Endothelial cell of hepatic sinusoid (primary cell): ENCODE measurements at regions not wholly inside any gene's neighbourhood (a gene's known extent, or its start where the extent isn't known, plus 50 kb on each side); places are given as distances from the start of the nearest gene placed in this dataset.
"Not testable (repeated sequence)": the region's sequence is repeated elsewhere in the genome, so short reads cannot be mapped to it uniquely, and the experiment has no call there.

Experiments
- in situ Hi-C: cut with HindIII; loops from 2 replicates; pipeline ENCODE4 v1.10.0; 2017; ENCODE audit warnings: low sequenced_read_pairs

DNA sequence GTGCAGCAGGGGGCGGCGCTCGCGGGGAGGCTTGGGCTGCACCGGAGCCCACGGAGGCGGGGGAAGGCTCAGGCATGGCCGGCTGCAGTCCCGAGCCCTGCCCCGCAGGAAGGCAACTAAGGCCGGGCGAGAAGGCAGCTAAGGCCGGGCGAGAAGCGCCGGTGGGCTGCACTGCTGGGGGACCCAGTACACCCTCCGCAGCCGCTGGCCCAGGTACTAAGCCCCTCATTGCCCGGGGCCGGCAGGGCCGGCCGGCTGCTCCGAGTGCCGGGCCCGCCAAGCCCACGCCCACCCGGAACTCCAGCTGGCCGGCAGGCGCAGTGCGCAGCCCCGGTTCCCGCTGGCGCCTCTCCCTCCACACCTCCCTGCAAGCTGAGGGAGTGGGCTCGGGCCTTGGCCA is 150.0 kb downstream of the SMIM20 start:
- in situ Hi-C loops = not testable (repeated sequence)

DNA sequence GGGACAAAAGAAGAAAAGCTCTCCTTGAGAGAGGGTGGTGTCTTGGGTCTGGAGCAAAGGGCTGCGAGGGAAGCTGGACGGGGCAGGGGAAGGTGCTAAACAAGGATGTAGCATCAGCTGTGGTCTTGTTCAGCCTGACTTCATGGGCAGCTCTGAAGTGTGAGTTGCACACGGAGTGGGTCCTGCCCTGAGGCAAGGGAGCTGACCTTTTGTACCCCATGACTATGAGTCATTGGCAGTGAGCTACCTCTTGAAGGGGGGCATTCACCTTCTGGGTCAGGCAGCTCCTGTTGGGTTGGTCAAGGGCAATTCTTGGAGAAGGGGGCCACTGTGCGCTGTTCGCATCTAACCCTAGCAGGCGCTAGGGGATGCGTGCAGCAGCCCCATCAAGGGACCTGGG is 151.8 kb downstream of the SMIM20 start:
- in situ Hi-C loops = no loop called here

DNA sequence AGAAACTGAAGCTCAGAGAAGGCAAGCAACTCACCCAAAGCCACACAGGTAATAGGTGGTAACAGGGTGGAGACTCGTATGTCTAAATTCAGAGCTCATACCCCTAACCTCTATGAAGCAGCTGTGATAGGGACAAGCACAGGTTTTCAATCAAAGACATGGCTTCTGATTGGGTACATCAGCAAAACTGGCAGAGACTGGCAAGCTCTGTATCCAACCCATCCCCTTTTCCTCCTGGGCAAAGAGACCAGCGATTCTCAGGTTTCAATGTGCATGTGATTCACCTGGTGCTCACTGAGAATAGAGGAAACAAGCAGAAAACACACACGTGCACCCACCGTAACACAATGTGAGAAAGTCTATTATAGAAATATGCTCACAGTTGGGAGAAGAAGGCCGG is 153.0 kb downstream of the SMIM20 start:
- in situ Hi-C loops = no loop called here

DNA sequence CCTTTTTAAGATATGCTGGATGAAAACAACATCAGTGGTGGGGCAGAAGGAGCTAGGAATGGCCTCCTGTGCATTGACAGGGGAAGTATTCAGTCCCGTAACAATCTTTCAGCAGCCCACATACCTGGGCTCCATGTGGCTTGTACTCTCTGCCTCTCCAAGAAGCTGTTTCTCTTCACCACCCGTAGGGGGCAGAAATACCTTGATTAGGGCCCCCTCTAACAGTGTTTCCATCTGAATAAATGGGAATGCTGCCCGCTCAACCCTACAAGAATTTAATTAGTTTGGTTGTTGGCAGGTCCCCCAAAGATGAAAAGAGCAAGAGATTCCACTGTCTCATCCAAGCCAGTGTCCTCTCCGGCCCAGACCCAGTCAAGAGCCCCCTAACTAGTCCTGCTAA is 155.2 kb downstream of the SMIM20 start:
- in situ Hi-C loops = no loop called here

DNA sequence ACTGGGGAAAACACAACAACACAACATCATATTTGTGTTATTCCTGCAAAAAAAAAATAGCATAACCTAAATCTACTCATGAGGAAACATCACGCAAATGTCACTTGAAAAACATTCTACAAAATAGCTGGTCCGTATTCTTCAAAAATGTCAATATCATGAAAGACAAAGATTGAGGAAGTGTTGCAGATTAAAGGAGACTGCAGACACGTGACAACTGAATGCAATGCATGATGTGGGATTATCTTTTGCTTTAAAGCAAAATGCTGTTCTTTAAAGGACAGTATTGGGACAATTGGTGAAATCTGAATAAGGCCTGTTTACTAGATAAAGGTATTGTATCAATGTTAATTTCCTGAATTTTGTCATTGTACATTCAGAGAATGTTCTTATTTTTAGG is 157.7 kb downstream of the SMIM20 start:
- in situ Hi-C loops = no loop called here

DNA sequence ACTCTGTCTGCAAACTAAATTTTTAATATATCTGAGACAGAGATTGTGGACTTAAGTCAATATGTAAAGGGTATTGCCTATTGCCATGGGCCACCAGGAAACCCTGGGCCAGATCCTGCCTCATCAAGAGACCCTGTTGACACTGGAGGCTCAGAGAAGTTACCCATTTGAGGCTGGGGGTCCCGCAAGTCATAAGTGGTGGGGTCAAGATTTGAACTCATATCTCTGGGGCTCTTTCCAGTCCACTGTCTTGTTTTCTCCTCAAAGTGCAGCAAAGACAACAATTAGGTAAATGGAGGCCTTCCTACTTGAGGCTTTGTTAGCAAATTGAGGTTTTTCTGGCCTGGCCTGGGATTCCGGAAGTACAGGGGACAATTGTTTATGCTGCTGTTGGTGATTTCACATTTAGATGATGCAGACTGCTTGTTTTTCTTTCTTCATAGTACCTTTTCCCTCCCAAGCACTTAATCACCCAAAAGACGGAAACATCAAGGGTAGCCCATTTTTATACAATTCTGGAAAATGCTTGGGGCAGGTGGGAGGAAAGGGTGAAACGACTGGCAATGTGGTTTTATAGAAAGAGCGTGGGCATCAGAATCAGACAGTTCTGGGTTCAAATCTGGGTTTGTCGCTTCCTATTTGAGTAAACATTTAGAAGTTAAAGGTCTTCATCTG is 160.0 kb downstream of the SMIM20 start:
- in situ Hi-C loops = no loop called here

DNA sequence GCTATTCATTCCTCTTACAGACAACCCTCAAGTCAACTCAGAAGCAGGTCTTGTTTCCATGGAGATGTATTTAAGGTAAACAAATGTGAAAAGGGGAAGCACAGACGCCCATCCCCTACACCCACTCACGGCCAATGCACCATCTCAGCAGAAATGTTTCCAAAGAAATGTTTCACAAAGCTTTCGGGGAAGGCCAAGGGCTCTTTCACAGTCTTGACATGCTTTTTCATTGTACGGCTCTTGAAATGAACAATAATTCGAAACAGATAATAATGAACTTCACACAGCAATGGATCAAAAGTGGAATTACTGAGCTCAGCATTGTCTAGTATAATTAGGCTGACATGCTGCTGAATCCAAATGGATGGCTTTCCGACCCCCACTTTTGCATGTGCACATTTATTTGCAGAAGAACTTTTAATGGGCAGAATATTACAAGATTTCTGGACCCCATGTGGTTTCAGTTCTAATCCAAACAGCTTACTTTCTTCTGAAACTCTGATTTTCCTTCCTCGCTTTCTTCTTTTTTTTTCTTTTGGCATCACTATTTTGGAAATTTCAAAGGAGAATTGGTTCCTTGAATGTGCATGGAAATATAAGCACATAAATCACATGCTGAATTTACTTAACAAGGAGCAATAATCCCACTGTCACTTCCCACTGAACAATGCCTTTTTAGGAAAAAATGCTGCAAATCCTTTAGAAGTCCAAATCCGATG is 160.9 kb downstream of the SMIM20 start:
- in situ Hi-C loops = loop anchor here (25.0 kb wide), 1 partner anchor 337 kb away; no protein-coding TSS in a partner anchor

DNA sequence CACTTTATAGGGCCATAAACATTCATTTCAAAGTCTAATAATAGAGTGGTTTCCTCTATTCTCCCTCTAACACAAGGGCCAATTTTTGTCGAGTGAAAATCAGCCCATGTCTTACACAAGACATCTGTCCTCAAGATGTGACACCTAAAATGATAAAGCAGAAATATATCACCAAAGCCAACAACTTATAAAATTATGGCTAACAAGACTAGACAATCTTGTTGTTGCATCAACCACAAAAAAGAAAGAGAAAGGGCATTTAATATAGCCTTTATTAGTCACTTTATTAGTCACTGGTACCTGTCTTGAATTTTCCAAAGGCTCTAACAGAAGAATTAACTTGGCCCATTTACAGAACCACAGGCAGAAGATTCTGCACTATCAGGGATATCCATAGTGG is 161.6 kb downstream of the SMIM20 start:
- in situ Hi-C loops = loop anchor here (25.0 kb wide), 1 partner anchor 337 kb away; no protein-coding TSS in a partner anchor

DNA sequence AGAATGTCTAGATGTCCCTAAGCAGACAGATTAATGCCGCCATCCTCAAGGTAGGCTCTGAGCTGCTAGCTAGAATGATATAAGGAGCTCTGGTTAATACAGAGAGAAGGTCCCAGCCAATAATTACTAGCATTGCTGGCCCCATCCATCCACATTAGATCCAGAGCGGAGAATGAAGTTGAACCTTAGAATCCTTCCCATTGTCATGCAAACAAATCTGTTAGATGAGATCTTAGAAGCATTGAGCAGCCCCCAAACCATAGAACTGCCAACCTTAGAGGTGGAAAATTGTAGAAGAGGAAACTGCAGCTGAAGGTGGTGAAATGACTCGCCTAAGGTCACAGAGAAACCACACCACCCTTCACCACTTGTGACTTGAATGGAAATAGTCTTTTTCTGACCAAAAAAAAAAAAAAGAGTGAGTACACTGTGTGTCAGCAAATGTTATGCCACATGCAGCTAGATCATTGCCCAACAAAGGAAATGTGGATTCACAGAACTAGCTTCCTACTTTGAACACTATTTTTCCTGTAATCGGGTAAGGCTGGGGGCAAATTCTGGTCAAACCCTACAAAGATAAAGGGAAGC is 162.1 kb downstream of the SMIM20 start:
- in situ Hi-C loops = loop anchor here (25.0 kb wide), 1 partner anchor 336 kb away; no protein-coding TSS in a partner anchor

DNA sequence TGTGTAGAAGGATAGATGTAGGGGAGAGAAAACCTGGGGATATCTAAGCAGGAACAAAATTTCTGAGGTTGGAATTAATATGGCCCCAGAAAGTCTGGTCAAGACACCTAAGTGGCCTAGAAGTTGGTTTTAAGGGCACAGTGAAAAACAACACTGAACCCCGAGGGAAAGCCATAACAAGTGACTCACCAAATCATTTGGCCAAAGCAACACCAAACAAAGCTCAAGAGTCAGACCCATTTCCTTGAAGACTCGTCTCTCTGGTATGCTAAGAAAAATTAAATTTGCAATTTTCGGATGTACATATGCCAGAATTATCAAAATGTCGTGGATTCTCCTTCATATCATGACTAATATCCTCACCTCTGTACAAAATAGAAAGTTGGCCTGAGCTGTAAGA is 162.9 kb downstream of the SMIM20 start:
- in situ Hi-C loops = loop anchor here (25.0 kb wide), 1 partner anchor 335 kb away; no protein-coding TSS in a partner anchor

DNA sequence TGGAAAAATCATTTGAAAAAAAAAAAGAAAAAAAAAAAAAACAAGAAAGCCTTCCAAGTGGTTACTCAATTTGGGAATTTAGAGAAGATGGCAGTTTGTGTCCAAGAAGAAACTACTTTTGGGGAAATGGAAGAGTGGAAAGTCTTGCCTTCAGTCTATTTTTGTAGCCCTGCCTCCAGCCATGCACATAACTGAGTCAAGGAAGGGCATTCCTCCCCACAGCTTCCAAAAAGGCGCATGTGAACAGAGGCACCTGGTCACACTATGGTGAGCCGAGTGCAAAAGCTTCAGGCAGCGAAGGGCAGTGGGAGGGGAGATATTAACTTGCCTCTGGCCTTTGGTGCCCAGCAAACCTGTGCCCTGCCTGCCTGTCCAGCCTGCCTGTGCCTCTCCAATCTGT is 163.7 kb downstream of the SMIM20 start:
- in situ Hi-C loops = loop anchor here (25.0 kb wide), 1 partner anchor 335 kb away; no protein-coding TSS in a partner anchor

DNA sequence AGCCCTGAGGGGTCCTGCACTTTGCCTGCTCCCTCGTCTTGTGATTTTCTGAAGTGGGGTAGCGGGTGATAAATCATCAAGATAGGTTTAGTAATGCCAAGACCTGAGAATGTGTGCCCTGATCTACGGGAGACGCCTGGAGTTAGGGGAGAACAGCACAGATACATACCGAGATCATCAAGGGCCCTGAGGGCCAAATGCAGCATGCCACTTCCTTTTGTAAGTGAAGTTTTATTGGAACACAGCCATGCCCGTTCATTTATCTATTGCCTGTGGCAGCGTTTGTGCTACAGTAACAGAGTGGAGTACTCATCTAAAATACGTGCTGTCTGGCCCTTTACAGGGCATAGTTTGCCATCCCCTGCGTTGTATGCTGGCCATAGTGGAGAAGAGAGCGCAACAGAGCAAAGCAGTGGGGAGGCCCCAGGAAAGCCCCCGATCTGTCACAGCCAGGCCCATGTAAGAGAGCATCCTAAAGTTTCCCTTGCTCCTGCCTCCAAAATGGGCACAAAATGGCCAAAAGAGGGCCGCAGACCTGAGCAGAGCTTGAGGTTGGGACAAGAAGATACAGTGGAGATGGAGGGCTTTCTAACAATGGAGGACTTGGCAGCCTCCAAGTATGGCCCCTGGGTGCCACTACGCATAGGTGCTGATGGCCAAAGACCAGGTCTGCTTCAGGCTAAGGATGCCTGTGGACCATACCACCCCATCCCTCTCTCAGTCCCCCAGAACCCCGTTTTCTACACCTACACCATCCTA is 167.0 kb downstream of the SMIM20 start:
- in situ Hi-C loops = loop anchor here (25.0 kb wide), 1 partner anchor 331 kb away; no protein-coding TSS in a partner anchor

DNA sequence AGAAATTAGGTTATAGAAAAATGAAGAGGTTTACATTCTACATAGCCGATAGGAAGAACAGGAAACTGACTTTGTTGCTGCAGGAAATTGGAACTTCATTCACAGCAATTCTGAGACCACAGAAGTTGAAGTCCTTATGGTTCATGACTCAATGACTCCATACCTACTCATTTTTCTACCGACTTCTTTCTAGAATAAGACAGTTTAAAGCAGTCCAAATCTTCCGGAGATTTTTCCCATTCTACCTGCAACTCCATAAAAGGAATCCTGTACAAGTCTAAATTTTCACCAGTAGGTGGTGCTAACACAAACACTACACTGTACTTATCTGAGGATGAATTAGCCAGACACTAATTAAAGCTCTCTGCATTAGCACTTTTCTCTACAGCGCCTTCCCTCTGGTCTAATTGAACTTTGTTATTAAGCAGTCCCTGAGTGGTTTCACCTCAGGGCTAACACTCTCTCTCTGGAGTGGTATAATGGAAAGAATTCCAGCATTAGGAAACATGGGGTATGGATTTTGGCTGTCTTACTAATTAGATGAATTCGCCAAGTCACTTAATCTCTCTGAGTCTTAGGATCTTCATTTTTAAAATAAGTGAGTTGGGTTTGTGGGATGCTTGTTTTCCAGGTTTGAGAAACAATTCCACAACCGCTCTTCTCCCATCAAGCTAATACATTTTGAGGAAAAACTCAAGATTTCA is 167.9 kb downstream of the SMIM20 start:
- in situ Hi-C loops = loop anchor here (25.0 kb wide), 1 partner anchor 330 kb away; no protein-coding TSS in a partner anchor

DNA sequence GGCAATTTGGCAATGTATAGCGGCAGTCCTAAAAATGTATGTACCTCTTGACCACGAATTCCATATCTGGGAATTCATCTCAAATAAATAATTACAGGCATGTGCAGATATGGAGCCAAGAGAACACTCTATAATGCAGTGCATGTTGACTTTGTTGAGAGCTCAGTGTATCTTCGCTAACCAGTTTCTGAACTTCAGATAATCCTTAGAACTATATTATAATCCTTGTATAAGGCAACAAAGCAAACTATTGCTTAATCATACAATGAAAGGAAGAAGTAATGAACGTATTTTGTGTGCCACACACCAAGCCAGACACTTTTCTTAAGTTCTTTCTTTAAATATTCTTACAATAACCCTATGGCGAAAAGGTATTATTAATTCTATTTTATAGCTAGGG is 168.5 kb downstream of the SMIM20 start:
- in situ Hi-C loops = loop anchor here (25.0 kb wide), 1 partner anchor 330 kb away; no protein-coding TSS in a partner anchor

DNA sequence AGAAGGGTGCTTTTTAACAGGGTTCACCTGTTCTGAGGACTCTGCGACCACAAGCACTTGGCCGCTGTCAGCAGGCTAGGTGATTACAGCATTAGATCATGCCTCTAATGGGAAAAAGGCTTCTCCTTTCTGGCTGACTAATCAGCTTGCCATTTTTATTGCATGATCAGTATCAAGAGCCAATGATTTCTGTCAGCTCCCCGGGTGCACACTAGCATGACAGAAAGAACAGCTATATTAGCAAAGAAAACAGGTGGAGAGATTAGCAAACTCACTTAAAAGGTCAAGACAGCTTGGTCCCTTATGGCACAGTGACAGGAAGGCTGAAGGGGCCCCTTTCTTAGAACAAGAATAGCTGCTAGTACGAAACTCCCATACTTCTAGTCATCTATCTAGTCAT is 170.0 kb downstream of the SMIM20 start:
- in situ Hi-C loops = loop anchor here (25.0 kb wide), 1 partner anchor 328 kb away; no protein-coding TSS in a partner anchor

DNA sequence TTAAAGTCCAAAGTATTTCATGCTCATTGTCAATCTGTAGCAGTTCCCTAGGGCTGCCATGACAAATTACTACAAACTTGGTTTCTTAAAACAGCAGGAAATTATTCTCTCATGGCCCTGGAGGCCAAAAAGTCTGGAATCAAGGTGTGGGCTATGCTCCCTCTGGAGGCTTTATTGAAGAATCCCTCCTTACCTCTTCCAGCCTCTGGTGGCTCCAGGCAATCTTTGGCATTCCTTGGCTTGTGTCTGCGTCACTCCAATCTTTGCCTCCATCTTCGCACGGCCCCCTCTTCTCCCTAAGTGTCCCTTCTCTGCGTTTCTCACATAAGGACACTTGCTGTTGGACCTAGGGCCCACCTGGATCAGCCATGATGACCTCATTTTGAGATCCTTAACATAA is 170.4 kb downstream of the SMIM20 start:
- in situ Hi-C loops = loop anchor here (25.0 kb wide), 1 partner anchor 328 kb away; no protein-coding TSS in a partner anchor

DNA sequence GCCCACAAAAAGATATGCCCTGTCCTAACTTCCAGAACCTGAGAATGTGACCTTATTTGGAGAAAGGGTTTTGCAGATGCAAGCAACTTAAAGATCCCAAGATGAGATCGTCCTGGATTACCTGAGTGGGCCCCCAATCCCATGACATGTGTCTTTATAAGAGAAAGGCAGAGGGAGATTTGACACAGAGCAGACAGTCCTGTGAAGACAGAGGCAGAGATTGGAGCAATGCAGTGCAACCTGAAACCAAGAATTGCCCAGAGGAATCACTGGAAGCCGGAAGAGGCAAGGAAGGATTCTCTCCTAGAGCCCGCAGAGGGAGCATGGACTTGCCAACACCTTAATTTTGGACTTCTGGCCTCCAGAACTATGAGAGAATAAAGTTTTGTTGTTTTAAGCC is 171.5 kb downstream of the SMIM20 start:
- in situ Hi-C loops = loop anchor here (5.0 to 25.0 kb wide), 2 partner anchors 77 to 327 kb away; no protein-coding TSS in a partner anchor

DNA sequence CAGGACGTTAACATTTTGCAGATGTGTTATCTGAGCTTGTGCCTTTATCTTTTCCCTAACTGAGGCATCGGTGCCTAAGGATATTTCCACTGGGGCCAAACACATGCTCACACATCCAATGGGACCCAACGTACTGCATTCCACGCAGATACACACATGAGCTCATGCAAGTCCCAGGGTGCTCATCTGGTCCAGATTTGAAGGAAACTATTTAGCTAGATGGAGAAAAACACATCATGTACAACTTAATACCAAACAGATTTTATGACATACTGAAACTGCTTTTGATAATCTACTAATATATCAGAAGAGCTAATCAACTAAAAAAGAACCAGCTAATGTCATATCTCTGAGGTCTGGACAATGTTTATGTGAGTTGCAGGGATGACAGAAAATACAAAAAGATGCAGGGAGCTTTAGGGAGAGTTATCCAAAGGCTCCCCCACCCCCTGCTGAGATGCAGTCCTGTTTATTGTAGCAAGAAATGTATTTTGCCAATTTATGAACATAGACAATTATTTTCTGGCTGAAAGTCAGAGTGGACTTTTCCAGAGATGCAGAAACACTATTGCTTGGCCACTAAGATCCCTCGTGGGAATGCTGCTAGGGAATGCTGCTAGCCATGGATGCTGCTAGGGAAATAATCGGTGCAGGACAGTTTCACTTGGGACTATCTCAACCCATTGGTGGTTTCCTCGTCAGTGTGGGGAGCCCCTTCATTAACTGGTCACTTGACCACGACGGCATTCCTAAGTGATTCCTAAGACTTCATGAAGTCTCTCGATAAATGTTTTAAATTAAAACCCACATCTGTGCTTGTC is 172.8 kb downstream of the SMIM20 start:
- in situ Hi-C loops = loop anchor here (5.0 to 25.0 kb wide), 2 partner anchors 75 to 325 kb away; no protein-coding TSS in a partner anchor

DNA sequence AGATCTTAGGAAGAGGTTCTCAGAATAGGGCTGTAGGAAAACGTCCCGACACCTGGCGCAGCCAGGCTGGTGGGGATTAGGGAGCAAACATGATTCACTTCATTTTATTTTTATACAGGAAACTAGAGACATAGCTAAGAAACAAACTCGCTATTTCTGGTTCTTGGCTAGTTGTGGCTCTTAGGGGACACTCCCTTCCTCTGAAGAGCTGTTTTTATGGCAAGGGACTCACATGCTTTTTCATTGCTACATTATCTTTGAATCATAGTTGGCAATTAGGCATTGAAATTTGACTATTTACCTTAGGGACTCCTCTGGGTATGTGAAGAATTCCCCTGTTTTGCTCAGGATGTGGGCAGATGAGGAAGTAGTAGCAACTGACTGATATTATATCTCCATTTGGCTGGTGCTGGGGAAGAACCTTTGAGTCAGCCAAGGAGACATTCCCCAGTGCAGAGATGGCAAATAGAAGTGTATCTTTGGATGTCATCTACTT is 174.5 kb downstream of the SMIM20 start:
- in situ Hi-C loops = loop anchor here (5.0 to 25.0 kb wide), 2 partner anchors 74 to 324 kb away; no protein-coding TSS in a partner anchor
